ENCODE measurements at regions not wholly inside any gene's neighbourhood (a gene's known extent, or its start where the extent isn't known, plus 50 kb on each side); places are given as distances from the start of the nearest gene placed in this dataset.

DNA sequence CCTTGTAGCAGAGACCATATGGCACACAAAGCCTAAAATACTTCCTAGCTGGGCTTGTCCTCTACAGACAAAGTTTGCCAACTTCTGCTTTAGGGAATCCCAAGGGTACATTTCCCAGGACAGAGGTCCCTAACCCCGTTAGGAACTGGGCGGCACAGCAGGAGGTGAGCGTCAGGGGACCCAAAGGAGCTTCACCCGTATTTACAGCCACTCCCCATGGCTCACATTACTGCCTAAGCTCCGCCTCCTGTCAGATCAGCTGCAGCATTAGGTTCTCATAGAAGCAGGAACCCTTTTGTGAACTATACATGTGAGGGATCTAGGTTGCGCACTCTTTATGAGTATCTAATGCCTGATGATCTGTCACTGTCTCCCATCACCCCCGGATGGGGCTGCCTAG is 88.5 kb upstream of the TRPM3 start:
- TF ChIP-seq GLIS3 (CRISPR knock-in tag; IDR thresholded peaks at IDR 0.05) = no peak
- no peak for TF ChIP-seq ZFP30 (CRISPR knock-in tag; IDR thresholded peaks at IDR 0.05)
- no peak for ATAC-seq

GRCh38 chr9:71202931-71203330 is 81.5 kb upstream of the TRPM3 start:
- TF ChIP-seq CSDC2 (CRISPR knock-in tag; IDR thresholded peaks at IDR 0.05) (no peak), TCF4 (CRISPR knock-in tag; IDR thresholded peaks at IDR 0.05; ENCODE audit: borderline replicate concordance) (no peak), ARNTL (CRISPR knock-in tag; IDR thresholded peaks at IDR 0.05; ENCODE audit: borderline replicate concordance, low read depth) (no peak), ZC3H10 (CRISPR knock-in tag; IDR thresholded peaks at IDR 0.05) (no peak), ZNF565 (CRISPR knock-in tag; conservative IDR thresholded peaks at IDR 0.05; ENCODE audit: low read depth) (no peak), RARB (CRISPR knock-in tag; IDR thresholded peaks at IDR 0.05) (no peak), PPARA (CRISPR knock-in tag; IDR thresholded peaks at IDR 0.05; ENCODE audit: borderline replicate concordance) (no peak), POU6F1 (CRISPR knock-in tag; IDR thresholded peaks at IDR 0.05; ENCODE audit: borderline replicate concordance, low read depth) (no peak), GLIS3 (CRISPR knock-in tag; IDR thresholded peaks at IDR 0.05) (no peak), OSR1 (CRISPR knock-in tag; IDR thresholded peaks at IDR 0.05) (no peak), ZFP3 (CRISPR knock-in tag; IDR thresholded peaks at IDR 0.05) (no peak), ISL1 (CRISPR knock-in tag; IDR thresholded peaks at IDR 0.05) (no peak), PATZ1 (CRISPR knock-in tag; IDR thresholded peaks at IDR 0.05; ENCODE audit: borderline replicate concordance) (no peak), ESRRG (CRISPR knock-in tag; IDR thresholded peaks at IDR 0.05) (no peak), ZFP30 (CRISPR knock-in tag; IDR thresholded peaks at IDR 0.05) (no peak)
- TF ChIP-seq, protein P1, sequence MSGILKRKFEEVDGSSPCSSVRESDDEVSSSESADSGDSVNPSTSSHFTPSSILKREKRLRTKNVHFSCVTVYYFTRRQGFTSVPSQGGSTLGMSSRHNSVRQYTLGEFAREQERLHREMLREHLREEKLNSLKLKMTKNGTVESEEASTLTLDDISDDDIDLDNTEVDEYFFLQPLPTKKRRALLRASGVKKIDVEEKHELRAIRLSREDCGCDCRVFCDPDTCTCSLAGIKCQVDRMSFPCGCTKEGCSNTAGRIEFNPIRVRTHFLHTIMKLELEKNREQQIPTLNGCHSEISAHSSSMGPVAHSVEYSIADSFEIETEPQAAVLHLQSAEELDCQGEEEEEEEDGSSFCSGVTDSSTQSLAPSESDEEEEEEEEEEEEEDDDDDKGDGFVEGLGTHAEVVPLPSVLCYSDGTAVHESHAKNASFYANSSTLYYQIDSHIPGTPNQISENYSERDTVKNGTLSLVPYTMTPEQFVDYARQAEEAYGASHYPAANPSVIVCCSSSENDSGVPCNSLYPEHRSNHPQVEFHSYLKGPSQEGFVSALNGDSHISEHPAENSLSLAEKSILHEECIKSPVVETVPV (CRISPR knock-in tag; IDR thresholded peaks at IDR 0.05) = no peak
- TF ChIP-seq, protein P2, sequence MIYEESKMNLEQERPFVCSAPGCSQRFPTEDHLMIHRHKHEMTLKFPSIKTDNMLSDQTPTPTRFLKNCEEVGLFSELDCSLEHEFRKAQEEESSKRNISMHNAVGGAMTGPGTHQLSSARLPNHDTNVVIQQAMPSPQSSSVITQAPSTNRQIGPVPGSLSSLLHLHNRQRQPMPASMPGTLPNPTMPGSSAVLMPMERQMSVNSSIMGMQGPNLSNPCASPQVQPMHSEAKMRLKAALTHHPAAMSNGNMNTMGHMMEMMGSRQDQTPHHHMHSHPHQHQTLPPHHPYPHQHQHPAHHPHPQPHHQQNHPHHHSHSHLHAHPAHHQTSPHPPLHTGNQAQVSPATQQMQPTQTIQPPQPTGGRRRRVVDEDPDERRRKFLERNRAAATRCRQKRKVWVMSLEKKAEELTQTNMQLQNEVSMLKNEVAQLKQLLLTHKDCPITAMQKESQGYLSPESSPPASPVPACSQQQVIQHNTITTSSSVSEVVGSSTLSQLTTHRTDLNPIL (CRISPR knock-in tag; IDR thresholded peaks at IDR 0.05; ENCODE audit: low read depth) = no peak
- ATAC-seq = no peak

- ATAC-seq = no peak
- TF ChIP-seq BACH2 (CRISPR knock-in tag; IDR thresholded peaks at IDR 0.05; ENCODE audit: borderline replicate concordance) = no peak
- no peak for TF ChIP-seq TOX (CRISPR knock-in tag; IDR thresholded peaks at IDR 0.05; ENCODE audit: borderline replicate concordance)
- no peak for TF ChIP-seq TCF4 (CRISPR knock-in tag; IDR thresholded peaks at IDR 0.05; ENCODE audit: borderline replicate concordance)
- no peak for TF ChIP-seq POU6F1 (CRISPR knock-in tag; IDR thresholded peaks at IDR 0.05; ENCODE audit: borderline replicate concordance, low read depth)
Measured at GRCh38 chr9:71191708-71192107, 70.3 kb upstream of the TRPM3 start.

DNA sequence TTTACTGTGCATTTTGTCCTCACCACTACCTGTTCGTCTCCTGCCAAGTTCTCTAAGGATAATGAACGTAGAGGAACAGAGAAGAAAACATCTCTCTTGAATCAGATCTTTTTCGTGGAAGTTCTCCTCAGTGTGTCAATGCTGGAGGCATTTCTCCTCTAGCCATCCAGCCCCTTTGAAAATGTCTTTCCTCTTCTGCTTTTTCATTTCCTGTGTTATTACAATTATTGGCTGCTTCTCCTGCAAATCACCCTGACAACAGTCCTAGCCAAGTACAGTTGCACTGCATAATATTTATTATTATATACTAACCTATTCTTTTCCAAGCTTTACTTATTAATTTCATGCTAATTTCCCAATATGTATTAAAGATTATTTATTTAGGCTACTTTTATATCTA is 61.8 kb upstream of the TRPM3 start:
- no peak for ATAC-seq
- TF ChIP-seq ZC3H10 (CRISPR knock-in tag; IDR thresholded peaks at IDR 0.05) = no peak
- TF ChIP-seq ZNF565 (CRISPR knock-in tag; conservative IDR thresholded peaks at IDR 0.05; ENCODE audit: low read depth) = no peak
- TF ChIP-seq ZNF70 (CRISPR knock-in tag; IDR thresholded peaks at IDR 0.05) = no peak
- no peak for TF ChIP-seq GLIS3 (CRISPR knock-in tag; IDR thresholded peaks at IDR 0.05)
- no peak for TF ChIP-seq TSHZ2 (CRISPR knock-in tag; IDR thresholded peaks at IDR 0.05)
- no peak for TF ChIP-seq PPARA (CRISPR knock-in tag; IDR thresholded peaks at IDR 0.05; ENCODE audit: borderline replicate concordance)
- TF ChIP-seq ZNF8 (CRISPR knock-in tag; IDR thresholded peaks at IDR 0.05) = no peak
- TF ChIP-seq ESRRG (CRISPR knock-in tag; IDR thresholded peaks at IDR 0.05) = no peak
- no peak for TF ChIP-seq ISL1 (CRISPR knock-in tag; IDR thresholded peaks at IDR 0.05)
- TF ChIP-seq TOX (CRISPR knock-in tag; IDR thresholded peaks at IDR 0.05; ENCODE audit: borderline replicate concordance) = no peak
- no peak for TF ChIP-seq BACH2 (CRISPR knock-in tag; IDR thresholded peaks at IDR 0.05; ENCODE audit: borderline replicate concordance)
- TF ChIP-seq, protein P2 (CRISPR knock-in tag; IDR thresholded peaks at IDR 0.05; ENCODE audit: low read depth) = no peak
- no peak for TF ChIP-seq POU6F1 (CRISPR knock-in tag; IDR thresholded peaks at IDR 0.05; ENCODE audit: borderline replicate concordance, low read depth)
